Right lobe of liver (tissue), 4 donors: ENCODE measurements at regions not wholly inside any gene's neighbourhood (a gene's known extent, or its start where the extent isn't known, plus 50 kb on each side); places are given as distances from the start of the nearest gene placed in this dataset.

Experiments used
- CTCF ChIP-seq, 4 donors: fragments of 200-600 bp in 3 of 4; fragments of 450-650 bp in 1 of 4; IDR thresholded peaks; one replicate each; pipeline versions ENCODE4 v1.5.1 to v1.8.0; 2016 to 2022; ENCODE audit warnings: antibody characterized with exemption in 4 of 4, mild to moderate bottlenecking in 2 of 4
- POLR2A ChIP-seq: fragments of 450-650 bp; IDR thresholded peaks from one replicate; pipeline ENCODE4 v1.6.1; 2017; ENCODE audit warnings: antibody characterized with exemption, mild to moderate bottlenecking
- donor health status: DM: no; HTN: no; CAD: no.
- donor health status: DM: no; HTN: no; CAD: no.
- donor health status: DM: no; HTN: yes; CAD: no.

GRCh38 chr14:45819107-45819506 lies 566.1 kb upstream of the MIS18BP1 start:
- TF ChIP-seq POLR2A: no peak
- TF ChIP-seq CTCF (IDR thresholded peaks at IDR 0.05): no peak
